DND-41 (cell line): ENCODE measurements at regions not wholly inside any gene's neighbourhood (a gene's known extent, or its start where the extent isn't known, plus 50 kb on each side); places are given as distances from the start of the nearest gene placed in this dataset.

Experiments used
- ATAC-seq: fragments of 200-7000 bp; cut with Tn5 transposase; 3 replicates; pipeline ENCODE4 v1.9.1; 2021; ENCODE audit warnings: low read depth; ENCODE audit not compliant: insufficient read depth
- DNase-seq: peaks from one replicate; pipeline ENCODE4 v3.0.0-alpha.2; 2020
- H2AFZ ChIP-seq: 2 replicates; pipeline ENCODE4 v1.6.0; 2012; ENCODE audit warnings: low read depth, low read length
- H3K27ac ChIP-seq: 2 replicates; pipeline ENCODE4 v1.5.1; 2012; ENCODE audit warnings: low read length, inconsistent platforms
- H3K27me3 ChIP-seq: fragments of 200-600 bp; sonication (generic); 2 replicates; pipeline ENCODE4 v1.6.0; 2012; ENCODE audit warnings: low read length, mild to moderate bottlenecking, inconsistent platforms; ENCODE audit not compliant: insufficient read depth, poor library complexity
- H3K36me3 ChIP-seq: 2 replicates; pipeline ENCODE4 v1.5.1; 2012; ENCODE audit warnings: low read length, inconsistent platforms; ENCODE audit not compliant: insufficient read depth
- H3K4me1 ChIP-seq: 2 replicates; pipeline ENCODE4 v1.5.1; 2012; ENCODE audit warnings: mild to moderate bottlenecking, low read length; ENCODE audit not compliant: insufficient read depth
- H3K4me2 ChIP-seq: 2 replicates; pipeline ENCODE4 v1.6.0; 2012; ENCODE audit warnings: mild to moderate bottlenecking, moderate library complexity, low read length, inconsistent platforms; ENCODE audit not compliant: insufficient read depth
- H3K4me3 ChIP-seq, 2 experiments: fragments of 200-600 bp in 1 of 2; shearing (Covaris generic) in 1 of 2; 2 replicates each; pipeline ENCODE4 v1.5.1; 2012 to 2016; ENCODE audit warnings: inconsistent platforms in 2 of 2, low read length in 2 of 2, mild to moderate bottlenecking in 2 of 2, low read depth in 1 of 2, moderate library complexity in 1 of 2
- H3K79me2 ChIP-seq: 2 replicates; pipeline ENCODE4 v1.6.0; 2012; ENCODE audit warnings: low read length, inconsistent platforms; ENCODE audit not compliant: insufficient read depth
- H3K9ac ChIP-seq: 2 replicates; pipeline ENCODE4 v1.6.0; 2012; ENCODE audit warnings: low read depth, mild to moderate bottlenecking, inconsistent platforms, low read length, moderate library complexity
- H3K9me3 ChIP-seq: 2 replicates; pipeline ENCODE4 v1.5.1; 2012; ENCODE audit warnings: low read length, moderate library complexity, mild to moderate bottlenecking, inconsistent platforms; ENCODE audit not compliant: insufficient read depth, severe bottlenecking
- H4K20me1 ChIP-seq: 2 replicates; pipeline ENCODE4 v1.6.0; 2012; ENCODE audit warnings: low read length; ENCODE audit not compliant: insufficient read depth
- CTCF ChIP-seq: IDR thresholded peaks from 2 replicates; pipeline ENCODE4 v1.5.1; 2012; ENCODE audit warnings: borderline replicate concordance, low read length, moderate library complexity, mild to moderate bottlenecking; ENCODE audit not compliant: poor library complexity, severe bottlenecking; ENCODE audit errors: extremely low read depth
- EZH2 ChIP-seq: IDR thresholded peaks from 3 replicates; pipeline ENCODE4 v1.6.1; 2012; ENCODE audit warnings: borderline replicate concordance, low read depth, mild to moderate bottlenecking, moderate library complexity, low read length, inconsistent platforms; ENCODE audit not compliant: severe bottlenecking

DNA sequence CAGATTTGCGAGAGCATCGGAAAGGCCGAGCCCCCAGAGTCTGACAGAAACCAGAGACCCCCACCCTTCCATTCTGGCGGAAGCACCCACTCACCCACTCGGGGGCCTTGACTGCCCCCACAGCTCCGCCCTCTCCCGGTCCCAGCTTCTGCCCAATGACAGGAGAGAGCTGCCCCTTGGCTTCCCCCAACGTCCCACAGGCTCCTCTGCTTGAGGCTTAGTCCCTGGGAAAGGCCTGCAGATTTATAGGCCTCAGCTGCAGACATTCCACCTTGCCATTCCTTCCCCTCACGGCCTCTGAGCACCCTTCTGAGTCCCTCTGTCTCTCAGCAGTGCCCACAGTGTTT lies 125.0 kb upstream of the NCAM1 start:
- H2AFZ ChIP-seq: no peak overlapping the region
- no peak overlapping the region for H3K4me3 ChIP-seq
- no peak for ATAC-seq
- no peaks in the 10 kb centered on the region for H3K4me1 ChIP-seq
- H4K20me1 ChIP-seq: no peaks in the 10 kb centered on the region
- H3K4me2 ChIP-seq: no peak overlapping the region
- no peaks in the 10 kb centered on the region for H3K36me3 ChIP-seq
- no peaks in the 10 kb centered on the region for H3K79me2 ChIP-seq
- no peak for DNase-seq
- no peaks in the 10 kb centered on the region for H3K9me3 ChIP-seq
- TF ChIP-seq EZH2: no peak
- no peaks in the 10 kb centered on the region for H3K27me3 ChIP-seq
- no peak overlapping the region for H3K9ac ChIP-seq
- no peak overlapping the region for H3K27ac ChIP-seq

- ATAC-seq: no peak
- no peaks in the 10 kb centered on the region for H3K4me1 ChIP-seq
- DNase-seq: no peak
Measured at GRCh38 chr11:112837162-112837826, 123.9 kb upstream of the NCAM1 start.

DNA sequence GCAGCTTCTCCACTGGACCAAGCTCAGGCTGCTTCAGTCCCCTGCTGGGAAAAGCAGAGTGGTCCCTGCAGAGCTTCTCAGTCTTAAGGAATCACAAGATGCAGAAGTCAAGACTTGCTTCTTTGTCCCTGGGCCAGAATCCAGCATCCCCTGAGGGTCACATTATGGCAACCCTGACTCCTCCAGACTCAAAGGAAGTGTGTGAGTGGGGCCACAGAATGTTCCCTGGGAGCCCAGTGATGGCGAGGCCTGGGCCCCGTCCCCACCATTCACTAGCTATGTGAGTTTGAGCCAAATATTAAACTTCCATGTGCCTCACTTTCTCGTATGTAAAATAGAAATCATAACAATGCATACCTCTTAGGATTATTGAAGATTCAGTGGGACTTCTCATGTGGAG lies 122.2 kb upstream of the NCAM1 start:
- H3K4me2 ChIP-seq: no peak overlapping the region
- no peak for ATAC-seq

More at GRCh38 chr11:112837162-112837826, 123.9 kb upstream of the NCAM1 start:
- H3K4me3 ChIP-seq: no peak overlapping the region
- no peaks in the 10 kb centered on the region for H3K79me2 ChIP-seq
- no peak overlapping the region for H3K27ac ChIP-seq
- H3K27me3 ChIP-seq: no peaks in the 10 kb centered on the region
- H3K9me3 ChIP-seq: no peaks in the 10 kb centered on the region
- TF ChIP-seq EZH2 (no peak), CTCF (no peak)
- no peak overlapping the region for H3K9ac ChIP-seq
- H3K36me3 ChIP-seq: no peaks in the 10 kb centered on the region
- H2AFZ ChIP-seq: no peak overlapping the region
- H3K4me2 ChIP-seq: no peak overlapping the region
- no peaks in the 10 kb centered on the region for H4K20me1 ChIP-seq

GRCh38 chr11:112841729-112842128 lies 119.5 kb upstream of the NCAM1 start:
- Histone ChIP-seq H3K4me3 (no peak overlapping the region), H3K27me3 (no peaks in the 10 kb centered on the region), H3K9me3 (no peaks in the 10 kb centered on the region), H3K79me2 (no peaks in the 10 kb centered on the region), H2AFZ (no peak overlapping the region), H3K4me2 (no peak overlapping the region), H3K36me3 (no peaks in the 10 kb centered on the region), H3K27ac (no peak overlapping the region), H3K4me1 (no peaks in the 10 kb centered on the region), H3K9ac (no peak overlapping the region), H4K20me1 (no peaks in the 10 kb centered on the region)
- TF ChIP-seq CTCF: no peak
- no peak for TF ChIP-seq EZH2
- ATAC-seq: no peak
- DNase-seq: no peak

More for the DNA sequence above, 122.2 kb upstream of the NCAM1 start:
- no peaks in the 10 kb centered on the region for H3K9me3 ChIP-seq
- no peaks in the 10 kb centered on the region for H3K36me3 ChIP-seq
- H3K27me3 ChIP-seq: no peaks in the 10 kb centered on the region
- no peak overlapping the region for H3K4me3 ChIP-seq
- H3K9ac ChIP-seq: no peak overlapping the region
- H4K20me1 ChIP-seq: no peaks in the 10 kb centered on the region
- DNase-seq: no peak
- H3K27ac ChIP-seq: no peak overlapping the region
- H3K79me2 ChIP-seq: no peaks in the 10 kb centered on the region
- TF ChIP-seq EZH2 (no peak), CTCF (no peak)
- H2AFZ ChIP-seq: no peak overlapping the region
- no peaks in the 10 kb centered on the region for H3K4me1 ChIP-seq
